ENCODE measurements at regions not wholly inside any gene's neighbourhood (a gene's known extent, or its start where the extent isn't known, plus 50 kb on each side); places are given as distances from the start of the nearest gene placed in this dataset.
"Not testable (repeated sequence)": the region's sequence is repeated elsewhere in the genome, so short reads cannot be mapped to it uniquely, and the experiment has no call there.

DNA sequence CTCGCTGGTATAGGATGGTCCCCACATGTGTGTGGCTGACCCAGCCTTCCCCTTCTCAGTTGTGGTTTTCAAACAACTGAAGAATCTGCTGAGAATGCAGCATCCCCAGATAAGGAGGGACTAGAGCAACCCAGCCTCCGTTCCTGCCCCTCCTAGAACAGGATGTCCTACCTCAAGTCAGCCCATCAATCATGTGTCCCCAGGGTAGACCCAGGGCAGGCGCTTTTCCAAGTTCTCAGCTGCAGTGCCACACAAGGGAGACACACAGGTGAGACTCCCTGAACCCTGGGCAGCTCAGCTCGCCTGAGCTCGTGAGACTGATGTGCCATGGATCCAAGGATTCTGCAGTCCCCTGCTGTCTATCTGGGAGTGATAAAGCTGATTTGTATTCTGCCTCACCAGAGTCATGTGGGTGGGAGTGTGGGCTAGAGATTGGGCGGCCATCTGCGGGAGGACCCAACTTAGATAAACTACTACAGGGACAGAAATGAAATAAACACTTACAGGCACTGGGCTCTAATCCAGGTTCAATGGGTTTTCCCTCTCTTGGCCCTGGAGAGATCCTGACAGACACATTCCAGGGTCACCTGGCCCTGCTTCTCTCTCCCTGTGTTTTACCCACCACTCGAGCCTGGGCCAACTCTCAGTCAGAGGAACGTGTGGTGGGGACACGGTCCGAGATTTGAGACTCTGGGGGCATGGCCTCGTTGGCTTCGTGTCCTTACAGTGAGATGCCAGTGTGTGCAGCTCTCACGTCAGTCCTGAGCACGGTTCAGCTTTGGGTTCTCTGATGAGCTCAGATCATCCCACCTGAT lies 303.5 kb upstream of the SFSWAP start:
- in situ Hi-C loops (cut with MboI; ENCODE audit: low sequenced_read_pairs), result no loop called here

DNA sequence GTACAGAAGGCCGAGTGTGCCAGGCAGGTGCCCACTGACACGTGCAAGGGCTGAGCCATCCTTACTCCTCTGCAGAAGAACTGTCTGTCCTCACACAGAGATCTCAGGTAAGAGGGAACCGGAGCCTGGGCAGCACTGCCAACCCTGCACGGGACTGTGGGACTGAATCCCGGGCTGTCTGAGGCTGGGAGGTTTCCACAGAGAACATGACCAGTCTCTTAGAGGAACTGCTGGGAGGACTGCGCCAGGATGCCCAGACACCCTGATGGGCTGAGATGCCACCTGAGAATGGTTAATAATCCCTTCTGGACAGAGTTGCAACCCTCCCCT lies 302.9 kb upstream of the SFSWAP start:
- in situ Hi-C loops (cut with MboI; ENCODE audit: low sequenced_read_pairs), result no loop called here

DNA sequence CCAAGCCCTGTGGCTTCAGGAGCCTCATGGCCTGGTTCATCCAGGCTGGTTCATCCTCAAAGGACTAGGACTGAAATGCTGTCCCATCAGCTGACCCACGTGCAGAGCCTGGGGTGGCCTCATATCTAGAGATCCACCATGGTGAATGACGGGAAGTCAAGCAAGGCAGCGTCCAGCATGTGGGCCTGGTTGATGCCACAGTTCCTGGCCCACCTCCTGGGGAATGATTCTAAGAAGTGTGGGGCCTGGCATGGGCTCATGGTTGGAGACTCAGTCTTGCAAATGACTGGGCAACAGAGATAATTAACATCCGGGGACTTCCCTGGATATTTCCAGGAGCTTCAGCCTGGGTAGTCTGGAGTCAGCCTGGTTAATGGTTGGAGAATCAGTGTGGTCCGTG lies 302.4 kb upstream of the SFSWAP start:
- in situ Hi-C loops (cut with MboI; ENCODE audit: low sequenced_read_pairs), result no loop called here

DNA sequence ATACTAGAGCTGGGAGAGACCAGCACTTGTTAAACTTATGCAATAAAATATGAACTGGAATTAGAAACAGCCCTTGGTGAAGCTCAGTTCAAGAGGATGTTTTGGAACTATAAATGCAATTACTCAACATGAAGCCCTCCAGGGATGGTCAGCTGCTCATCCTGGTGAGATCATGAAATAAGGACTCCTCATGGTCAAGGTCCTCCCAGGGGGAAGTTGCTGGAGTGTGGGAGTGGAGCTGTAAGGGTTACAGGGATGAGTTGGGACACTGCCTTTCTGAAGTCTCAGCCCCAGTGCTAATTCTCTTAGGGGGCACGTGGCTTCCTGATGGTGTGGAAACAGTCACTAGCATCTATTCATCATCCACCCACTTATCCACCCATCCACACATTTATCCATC lies 301.7 kb upstream of the SFSWAP start:
- in situ Hi-C loops (cut with MboI; ENCODE audit: low sequenced_read_pairs), result no loop called here

DNA sequence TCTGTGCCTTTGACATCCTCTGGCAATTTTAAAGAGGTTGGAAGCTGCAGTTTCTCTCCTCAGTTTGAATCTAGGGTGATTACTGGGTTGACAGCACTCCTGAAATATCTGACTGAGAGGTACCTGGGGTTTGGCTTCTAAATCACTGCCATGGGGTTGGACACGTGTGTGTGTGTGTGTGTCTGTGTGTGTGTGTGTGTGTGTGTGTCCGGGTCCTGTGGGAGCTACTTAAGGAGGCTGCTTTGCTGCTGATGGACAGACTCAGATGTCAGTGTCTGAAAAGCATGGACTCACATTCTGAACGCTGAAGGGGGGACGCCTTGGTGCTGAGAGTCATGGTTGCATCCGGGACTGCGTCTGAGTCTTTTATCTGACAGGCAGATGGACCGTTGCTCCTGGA lies 299.1 kb upstream of the SFSWAP start:
- in situ Hi-C loops (cut with MboI; ENCODE audit: low sequenced_read_pairs), result not testable (repeated sequence)

DNA sequence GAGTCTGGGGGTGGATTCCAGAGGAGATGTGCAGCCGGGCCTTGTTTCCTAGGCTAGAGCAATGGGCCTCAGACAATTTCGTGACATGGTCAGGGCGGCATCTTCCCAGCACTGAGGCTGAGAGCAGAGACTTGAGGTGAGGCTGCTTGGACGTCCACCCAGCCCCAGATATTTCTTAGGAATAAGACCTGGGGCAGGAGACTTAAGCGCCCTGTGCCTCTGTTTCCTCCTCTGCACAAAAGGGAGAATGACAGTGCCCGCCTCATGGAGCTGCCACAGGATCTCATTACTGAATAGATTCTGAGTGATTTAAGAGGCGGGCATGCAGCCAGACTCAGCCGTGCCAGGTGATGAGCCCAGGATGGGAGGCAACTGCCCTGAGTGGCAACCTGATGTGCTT lies 297.9 kb upstream of the SFSWAP start:
- in situ Hi-C loops (cut with MboI; ENCODE audit: low sequenced_read_pairs), result no loop called here

DNA sequence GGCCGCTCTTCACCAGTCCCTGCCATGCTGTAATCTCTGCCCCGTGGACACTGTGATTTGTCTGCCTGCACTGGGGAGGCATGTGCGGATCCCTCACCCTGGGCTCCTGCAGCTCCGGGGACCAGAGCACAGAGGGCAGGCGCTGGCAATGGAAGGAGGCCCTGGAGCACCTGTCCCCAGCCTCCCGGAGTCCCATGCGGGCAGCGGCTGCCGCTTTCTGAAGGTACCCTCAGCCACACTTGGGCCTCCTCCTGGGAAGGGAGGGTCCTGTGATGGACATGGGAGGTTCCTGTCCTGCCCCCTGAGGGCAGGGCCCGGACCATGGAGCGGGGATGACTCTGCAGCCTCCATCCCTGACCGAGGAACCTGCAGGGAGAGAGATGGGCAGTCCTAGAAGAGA lies 297.4 kb upstream of the SFSWAP start:
- in situ Hi-C loops (cut with MboI; ENCODE audit: low sequenced_read_pairs), result no loop called here

DNA sequence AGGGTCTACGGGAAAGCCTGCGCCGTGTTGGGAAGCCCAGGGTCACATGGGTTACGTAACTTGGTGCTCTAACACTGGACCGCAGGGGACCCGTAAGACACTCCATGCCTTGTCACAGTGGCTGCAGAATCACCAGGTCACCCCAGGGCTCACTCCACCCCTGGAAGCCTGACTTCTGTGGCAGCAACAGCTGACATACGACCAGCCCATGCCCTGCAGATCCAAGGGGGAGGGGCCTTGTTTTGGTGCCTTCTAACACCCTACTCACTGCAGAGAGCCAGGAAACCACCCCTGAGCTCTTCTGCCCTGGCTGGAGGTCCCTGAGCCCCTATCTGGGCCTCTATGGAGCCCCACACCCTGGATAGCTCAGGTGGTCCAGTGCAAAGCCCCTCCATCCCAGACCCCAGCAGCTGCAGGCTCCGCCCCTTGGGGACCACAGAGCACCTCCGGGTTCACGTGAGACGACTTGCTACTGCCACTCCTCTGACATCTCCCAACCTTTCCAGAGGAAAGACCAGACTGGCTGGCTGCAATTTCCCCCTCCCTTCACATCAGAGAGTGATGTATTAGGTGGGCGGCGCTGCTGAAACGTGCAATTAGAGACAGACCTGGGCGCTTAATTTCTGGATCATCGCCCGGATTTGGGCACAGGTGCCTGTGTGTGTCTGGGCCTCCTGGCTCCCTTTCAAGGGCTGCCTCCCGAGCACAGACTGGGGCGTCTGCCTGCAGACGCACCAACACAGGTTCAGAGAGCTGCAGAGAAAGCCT lies 296.6 kb upstream of the SFSWAP start:
- in situ Hi-C loops (cut with MboI; ENCODE audit: low sequenced_read_pairs), result not testable (repeated sequence)

DNA sequence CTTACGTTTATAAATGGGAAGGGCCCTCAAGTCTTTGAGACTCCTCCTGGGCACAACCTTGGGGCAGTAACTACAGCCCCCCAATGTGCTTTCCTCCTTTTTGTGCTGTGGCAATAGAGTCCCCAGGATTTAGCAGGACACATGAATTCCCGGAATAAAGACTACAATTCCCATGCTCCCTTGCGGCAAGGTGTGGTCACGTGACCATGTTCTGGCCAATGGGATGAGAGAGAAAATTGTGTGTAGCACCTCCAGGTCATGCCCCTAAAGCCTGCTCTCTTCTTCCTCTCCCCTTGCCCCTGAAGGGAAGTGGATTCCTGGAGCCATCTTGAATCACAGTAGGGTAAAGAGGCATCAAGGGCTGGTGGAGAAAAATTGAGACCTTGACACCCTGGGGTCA lies 295.1 kb upstream of the SFSWAP start:
- in situ Hi-C loops (cut with MboI; ENCODE audit: low sequenced_read_pairs), result no loop called here

DNA sequence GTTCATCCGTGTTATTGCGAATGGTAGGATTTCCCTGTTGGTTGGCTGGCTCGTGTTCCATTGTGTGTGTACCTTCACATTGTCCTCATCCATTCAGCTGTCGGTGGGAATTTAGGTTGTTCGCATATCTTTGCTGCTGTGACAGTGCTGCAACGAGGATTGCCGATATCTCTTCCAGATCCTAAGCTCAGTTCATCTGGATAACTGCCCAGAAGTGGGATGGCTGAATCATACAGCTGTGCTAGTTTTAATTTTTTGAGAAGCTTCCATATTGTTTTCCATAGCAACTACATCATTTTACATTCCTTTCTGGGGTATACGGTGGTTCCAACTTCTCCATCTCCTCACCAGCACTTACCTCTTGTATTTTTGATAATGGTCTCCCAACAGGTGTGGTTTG lies 292.8 kb upstream of the SFSWAP start:
- in situ Hi-C loops (cut with MboI; ENCODE audit: low sequenced_read_pairs), result no loop called here

DNA sequence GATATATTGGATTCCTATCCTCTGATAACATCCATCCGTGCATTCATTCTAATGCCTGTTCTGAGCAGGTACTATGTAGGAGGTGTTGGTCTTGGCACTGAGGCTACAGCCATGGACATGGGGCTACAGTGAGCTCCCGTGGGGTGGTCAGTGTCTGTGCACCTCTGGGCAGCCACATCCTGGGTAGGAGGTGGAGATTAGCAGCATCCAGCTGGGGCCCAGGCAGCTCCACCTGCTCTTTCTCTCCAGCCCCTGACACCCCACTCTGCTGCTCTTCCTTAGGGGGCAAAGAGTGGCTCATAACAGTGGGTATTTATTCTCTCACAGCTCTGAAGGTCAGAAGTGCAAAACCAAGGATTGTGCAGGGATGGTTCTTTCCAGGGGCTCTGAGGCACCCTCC lies 292.0 kb upstream of the SFSWAP start:
- in situ Hi-C loops (cut with MboI; ENCODE audit: low sequenced_read_pairs), result no loop called here

DNA sequence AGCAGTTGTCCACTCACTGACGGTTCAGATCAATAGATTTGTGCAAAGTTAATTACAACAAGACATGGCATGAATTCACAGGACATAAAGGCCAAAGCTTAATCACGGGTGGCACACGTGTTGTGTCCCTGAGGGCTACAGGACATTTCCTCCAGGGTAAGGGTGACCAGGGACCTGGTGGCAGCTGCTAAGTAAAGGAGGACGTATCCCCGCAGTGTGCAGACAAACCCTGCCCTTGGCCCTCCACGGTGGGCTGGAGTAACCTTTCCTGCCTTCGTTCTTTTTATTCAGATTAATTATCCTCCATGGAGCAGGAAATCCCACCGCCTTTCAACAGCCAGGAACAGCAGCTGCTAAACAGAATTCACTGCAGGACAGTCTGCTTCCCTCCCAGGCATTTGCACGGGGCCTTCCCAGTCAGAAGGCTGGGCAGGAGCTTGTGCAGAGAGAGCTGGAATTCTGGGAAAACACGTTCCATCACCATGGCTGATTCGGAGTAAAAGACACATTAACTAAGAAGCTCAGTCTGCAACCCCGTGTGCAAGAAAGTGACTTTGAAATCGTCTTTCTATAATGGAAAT lies 289.9 kb upstream of the SFSWAP start:
- in situ Hi-C loops (cut with MboI; ENCODE audit: low sequenced_read_pairs), result no loop called here

DNA sequence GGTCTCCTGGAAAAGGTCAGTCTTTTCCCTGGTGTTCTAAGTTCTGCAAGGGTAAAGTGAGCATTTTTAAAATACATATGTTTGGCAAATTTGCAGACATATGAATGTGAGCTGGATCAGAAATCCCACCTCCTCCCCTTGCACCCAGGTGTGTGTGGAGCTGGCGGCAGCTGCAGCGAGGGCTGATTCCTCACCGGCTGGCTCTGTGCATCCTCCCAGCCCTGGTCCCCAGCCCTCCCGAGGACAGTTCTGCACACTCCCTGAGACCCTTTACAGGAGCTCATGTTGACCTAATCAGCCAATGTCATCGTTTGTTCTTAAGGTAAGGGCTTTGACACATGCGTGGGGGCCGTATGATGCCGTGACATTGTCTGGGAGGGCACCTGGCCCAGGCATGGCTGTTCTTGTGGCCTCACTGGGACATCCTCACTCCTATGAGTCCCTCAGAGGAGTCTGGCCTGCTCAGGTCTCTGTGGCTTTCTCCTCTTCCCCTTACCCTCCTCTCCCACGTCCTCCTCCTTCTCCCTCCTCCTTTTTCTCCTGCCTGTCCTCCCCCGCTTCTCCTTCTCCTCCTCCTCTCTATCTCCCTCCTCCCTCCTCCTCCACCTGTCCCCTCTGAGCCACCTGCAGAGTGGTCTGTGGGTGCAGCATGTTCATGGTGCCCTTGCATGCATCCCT lies 289.2 kb upstream of the SFSWAP start:
- in situ Hi-C loops (cut with MboI; ENCODE audit: low sequenced_read_pairs), result no loop called here

DNA sequence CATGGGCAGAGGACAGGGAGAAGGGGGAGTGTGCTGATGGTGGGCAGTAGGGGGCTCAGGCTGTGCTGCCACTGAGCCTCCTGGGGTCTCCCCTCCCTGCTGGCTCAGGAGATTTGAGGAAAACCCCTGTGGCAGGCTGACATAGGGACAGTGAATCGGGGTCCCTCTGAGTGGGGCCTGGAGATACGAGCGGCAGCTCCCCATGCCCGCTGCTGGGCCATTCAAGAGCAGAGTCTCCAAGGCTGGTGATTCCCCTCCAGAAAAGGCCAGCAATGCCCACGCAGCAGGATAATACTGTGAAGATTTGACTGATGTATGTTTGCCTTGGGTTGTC lies 288.7 kb upstream of the SFSWAP start:
- in situ Hi-C loops (cut with MboI; ENCODE audit: low sequenced_read_pairs), result no loop called here

DNA sequence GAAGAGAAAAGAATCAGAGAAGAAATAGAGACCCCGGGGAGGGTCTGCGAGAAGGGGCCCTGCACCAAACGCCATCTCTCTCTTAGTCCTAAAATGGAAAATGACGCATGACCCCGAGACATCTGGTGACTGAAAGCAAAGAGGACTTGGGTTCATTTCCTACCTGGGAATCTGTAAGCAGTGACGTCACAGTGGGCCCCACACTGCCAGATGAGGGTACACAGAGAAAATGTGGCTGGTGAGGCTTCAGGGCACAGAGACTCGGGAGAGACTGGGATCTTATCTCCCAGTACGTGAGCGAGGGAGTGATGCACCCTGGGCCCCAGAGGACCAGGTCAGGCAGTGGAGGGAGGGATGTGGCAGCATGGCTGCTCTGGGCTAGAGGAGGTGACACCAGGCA lies 288.1 kb upstream of the SFSWAP start:
- in situ Hi-C loops (cut with MboI; ENCODE audit: low sequenced_read_pairs), result no loop called here

DNA sequence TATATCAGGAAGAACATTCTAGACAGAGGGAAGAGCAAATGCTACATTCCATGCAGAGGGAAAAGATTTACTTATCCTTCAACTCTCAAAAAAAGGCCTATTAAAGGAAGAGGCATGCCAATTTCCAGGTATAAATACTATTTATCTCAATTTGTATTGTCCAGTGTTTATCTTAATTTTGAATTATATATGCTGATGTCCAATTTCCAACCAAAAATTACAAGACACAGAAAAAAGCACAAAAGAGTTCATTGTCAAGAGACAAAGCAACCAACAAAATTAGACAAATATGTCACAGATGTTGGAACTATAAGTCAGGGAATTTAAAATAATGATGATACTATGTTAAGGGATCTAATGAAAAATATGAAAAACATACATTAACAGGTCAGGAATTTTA lies 286.6 kb upstream of the SFSWAP start:
- in situ Hi-C loops (cut with MboI; ENCODE audit: low sequenced_read_pairs), result no loop called here

DNA sequence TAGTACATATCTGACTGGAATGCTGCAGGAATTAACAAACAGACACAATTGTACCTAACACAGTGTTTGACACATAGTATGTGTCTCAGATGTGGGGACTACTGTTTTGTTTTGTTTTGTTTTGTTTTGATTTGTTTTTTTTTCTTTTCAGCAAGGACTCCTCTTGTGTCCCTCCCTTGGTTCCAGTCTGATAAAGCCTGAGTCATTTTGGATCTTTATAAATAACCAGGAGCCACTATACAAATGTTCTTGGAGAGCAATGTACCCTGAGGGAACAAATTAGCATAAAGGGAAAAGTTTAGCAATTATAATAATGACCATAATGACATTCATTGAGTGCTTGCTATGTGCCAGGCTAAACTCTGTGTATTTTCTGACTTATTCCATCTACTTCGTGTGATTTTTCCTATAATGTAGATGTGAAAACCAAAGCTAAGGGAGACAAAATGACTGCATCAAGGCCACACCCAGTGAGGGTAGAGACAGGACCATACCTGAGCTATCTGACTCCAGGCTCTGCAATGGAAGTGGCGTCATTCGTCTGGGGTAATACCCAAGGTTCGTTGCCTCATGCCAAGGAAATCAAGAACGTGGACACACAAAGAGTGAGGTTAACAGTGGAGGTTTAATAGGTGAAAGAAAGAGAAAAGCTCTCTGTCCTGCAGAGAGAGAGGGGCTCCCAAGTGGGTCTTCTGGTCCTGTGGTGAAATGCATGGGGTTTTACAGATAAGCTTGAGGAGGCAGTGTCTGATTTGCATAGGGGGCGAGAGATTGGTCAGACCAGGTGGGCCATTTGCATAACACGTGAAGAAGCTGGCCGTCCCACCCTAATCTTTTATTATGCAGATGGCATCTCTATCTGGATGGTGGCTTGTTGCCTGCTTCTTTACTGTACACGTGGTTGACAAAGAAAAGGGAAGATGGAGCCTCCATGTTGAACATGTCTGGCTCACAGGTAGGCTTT lies 285.5 kb upstream of the SFSWAP start:
- in situ Hi-C loops (cut with MboI; ENCODE audit: low sequenced_read_pairs), result no loop called here

DNA sequence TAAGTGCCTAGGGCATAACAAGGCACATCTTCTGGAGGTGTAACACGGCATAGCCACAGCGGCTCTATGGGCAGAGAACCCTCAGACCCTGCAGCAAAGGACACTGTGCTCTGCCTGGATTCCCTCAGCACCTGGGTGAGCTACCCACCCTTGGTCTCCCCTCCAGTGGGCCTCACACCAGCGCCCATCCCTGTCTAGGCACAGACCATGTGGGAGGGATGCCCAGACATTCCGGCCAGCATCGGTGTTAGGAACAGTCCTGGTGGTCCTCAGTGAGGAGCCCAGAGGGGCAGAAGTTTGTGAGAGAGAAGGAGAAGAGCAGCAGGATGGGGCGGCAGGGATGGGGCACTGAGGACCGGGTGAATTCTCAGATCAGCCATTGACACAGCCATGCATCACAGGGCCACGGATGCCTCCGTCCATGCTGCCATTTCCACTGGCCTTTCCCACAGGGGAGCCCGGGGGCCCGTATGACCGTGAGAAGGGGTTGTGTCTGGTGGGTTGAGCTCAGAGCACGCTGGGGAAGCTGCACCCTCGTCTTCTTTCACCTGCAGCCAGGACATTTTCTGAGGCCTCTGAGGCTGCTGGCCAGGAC lies 282.7 kb upstream of the SFSWAP start:
- in situ Hi-C loops (cut with MboI; ENCODE audit: low sequenced_read_pairs), result no loop called here

DNA sequence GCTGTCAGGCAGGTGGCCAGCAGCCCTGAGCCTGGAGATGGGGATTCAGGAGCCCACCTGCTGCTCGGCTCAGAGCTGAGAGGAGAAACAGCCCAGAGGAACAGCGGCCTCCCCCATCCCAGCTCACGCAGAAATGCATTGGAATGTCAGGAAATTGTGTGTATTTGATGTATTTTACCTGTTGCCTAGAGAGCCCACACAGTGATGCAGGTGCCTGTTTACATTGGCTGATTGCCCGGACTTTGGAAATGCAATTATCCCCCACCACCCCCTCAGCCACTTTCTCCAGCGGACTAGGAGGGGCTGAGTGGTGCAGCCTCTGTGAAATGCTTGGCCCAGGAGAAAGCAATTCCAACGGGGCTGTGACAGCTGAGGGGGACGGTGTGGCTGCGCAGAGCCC lies 281.7 kb upstream of the SFSWAP start:
- in situ Hi-C loops (cut with MboI; ENCODE audit: low sequenced_read_pairs), result not testable (repeated sequence)

DNA sequence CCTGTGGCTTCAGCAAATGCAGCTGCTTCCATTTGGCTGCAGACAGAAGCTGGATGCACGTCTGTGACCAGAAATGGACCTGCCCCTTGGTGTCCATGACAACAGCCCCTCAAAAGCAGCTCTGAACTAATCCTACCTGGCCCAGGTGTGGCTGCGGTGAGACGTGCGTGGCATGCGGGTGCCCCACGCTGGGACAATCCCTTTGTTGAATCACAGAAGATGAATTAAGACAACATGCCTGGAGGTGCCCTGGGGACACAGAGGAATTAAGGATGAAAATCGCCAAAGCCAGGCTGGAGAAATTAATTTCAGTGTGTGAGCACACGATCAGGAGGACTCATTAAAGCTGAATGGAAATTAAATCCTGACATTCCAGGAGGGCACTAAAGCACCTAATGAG lies 281.2 kb upstream of the SFSWAP start:
- in situ Hi-C loops (cut with MboI; ENCODE audit: low sequenced_read_pairs), result not testable (repeated sequence)

Data from HL-60/S4 treated with phorbol 12-myristate 13-acetate at 8.2 ng/mL for 4 days and 3 days (cell line).